Endodermal cell (in vitro differentiated cells): ENCODE measurements at regions not wholly inside any gene's neighbourhood (a gene's known extent, or its start where the extent isn't known, plus 50 kb on each side); places are given as distances from the start of the nearest gene placed in this dataset.

ENCODE experiments used
- DNase-seq: peaks from one replicate; pipeline ENCODE4 v3.0.0-alpha.2; 2017
- H3K27ac ChIP-seq: 2 replicates; pipeline ENCODE4 v1.5.1; 2013; ENCODE audit warnings: mild to moderate bottlenecking, low read depth, low read length, moderate library complexity
- H3K27me3 ChIP-seq: 2 replicates; pipeline ENCODE4 v1.6.1; 2013; ENCODE audit warnings: mild to moderate bottlenecking, low read length, moderate library complexity; ENCODE audit not compliant: insufficient read depth, control insufficient read depth, poor library complexity, severe bottlenecking
- H3K36me3 ChIP-seq: 2 replicates; pipeline ENCODE4 v1.7.0; 2013; ENCODE audit warnings: mild to moderate bottlenecking, low read length, moderate library complexity; ENCODE audit not compliant: control insufficient read depth, insufficient read depth
- H3K4me1 ChIP-seq: one replicate; pipeline ENCODE4 v1.7.0; 2013; ENCODE audit warnings: low read length; ENCODE audit not compliant: control insufficient read depth, insufficient read depth
- H3K4me3 ChIP-seq: 2 replicates; pipeline ENCODE4 v1.5.1; 2013; ENCODE audit warnings: mild to moderate bottlenecking, low read length, moderate library complexity
- H3K9ac ChIP-seq: 2 replicates; pipeline ENCODE4 v1.6.1; 2013; ENCODE audit warnings: mild to moderate bottlenecking, low read length, moderate library complexity; ENCODE audit not compliant: poor library complexity, severe bottlenecking; ENCODE audit errors: extremely low read depth
- H3K9me3 ChIP-seq: 2 replicates; pipeline ENCODE4 v1.6.1; 2013; ENCODE audit warnings: mild to moderate bottlenecking, low read length, moderate library complexity; ENCODE audit not compliant: control insufficient read depth
- H3K27ac Mint-ChIP-seq: 2 replicates; pipeline ENCODE4 v1.8.0; 2020; ENCODE audit warnings: mixed read lengths
- H3K27me3 Mint-ChIP-seq: 2 replicates; pipeline ENCODE4 v1.8.0; 2021; ENCODE audit warnings: mild to moderate bottlenecking, mixed read lengths; ENCODE audit not compliant: insufficient read depth
- H3K36me3 Mint-ChIP-seq: 2 replicates; pipeline ENCODE4 v1.8.0; 2020; ENCODE audit warnings: low read depth, mixed read lengths
- H3K4me1 Mint-ChIP-seq: 2 replicates; pipeline ENCODE4 v1.8.0; 2020; ENCODE audit warnings: mixed read lengths
- H3K4me3 Mint-ChIP-seq: 2 replicates; pipeline ENCODE4 v1.8.0; 2020; ENCODE audit warnings: mild to moderate bottlenecking, moderate library complexity, mixed read lengths
- H3K9me3 Mint-ChIP-seq: 2 replicates; pipeline ENCODE4 v1.8.0; 2020; ENCODE audit warnings: mild to moderate bottlenecking, mixed read lengths
- WGBS, 2 experiments: methylation state at CpG; one replicate each; pipeline versions ENCODE4 v1.1.5 to v1.1.7; 2013; ENCODE audit warnings: missing lambda C conversion rate in 2 of 2, mixed read lengths in 1 of 2; ENCODE audit not compliant: insufficient coverage in 1 of 2, insufficient read length in 1 of 2; 5-methylcytosine and 5-hydroxymethylcytosine counted together
- TF ChIP-seq, protein P1 (sequence below): fragments of 200-600 bp; sonication (generic); conservative IDR thresholded peaks from 2 replicates; pipeline ENCODE4 v1.5.0; 2021; ENCODE audit warnings: antibody characterized with exemption, mild to moderate bottlenecking

DNA sequence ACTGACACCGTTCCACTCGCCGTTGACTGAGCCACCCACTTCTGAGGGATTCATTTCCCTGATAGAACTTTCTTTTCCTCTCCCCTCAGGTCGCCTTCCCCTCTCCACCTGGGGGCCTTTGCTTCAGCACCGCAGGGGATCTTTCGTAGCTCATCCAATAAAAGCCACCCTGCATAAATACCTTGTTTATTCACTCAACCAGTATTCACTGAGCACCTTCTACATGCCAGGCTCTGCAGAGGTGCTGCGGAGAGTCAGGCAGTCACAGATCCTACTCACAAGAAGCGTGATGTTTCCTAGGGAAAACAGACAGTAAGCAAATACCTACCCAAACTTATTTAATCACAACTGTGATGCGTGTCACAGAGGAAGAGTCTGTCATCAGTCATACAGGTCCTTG, 127.7 kb downstream of the TEX36 start:
- no peaks in the 10 kb centered on the region for H3K9me3 ChIP-seq

DNA sequence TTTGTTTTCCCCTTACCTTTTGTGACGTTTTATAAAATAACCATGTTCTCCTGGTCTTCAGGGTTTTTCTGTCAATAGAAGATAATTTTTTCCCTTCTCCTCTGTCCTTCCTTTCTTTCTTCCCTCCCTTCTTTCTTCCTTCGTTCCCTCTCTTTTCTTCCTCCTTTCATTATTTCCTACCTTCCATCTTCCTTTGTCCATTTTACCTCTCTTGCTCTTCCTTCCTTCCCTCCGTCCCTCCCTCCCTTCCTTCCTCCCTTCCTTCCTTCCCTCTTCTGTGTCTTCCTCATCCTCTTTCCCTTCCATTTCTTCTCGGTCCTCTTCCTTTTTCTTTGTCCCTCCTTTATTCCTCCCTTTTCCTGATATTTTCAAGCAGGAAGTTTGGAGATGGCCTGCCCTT, 128.2 kb downstream of the TEX36 start:
- H3K27me3 Mint-ChIP-seq = peaks cover 2% of the 10 kb centered on the region
- TF ChIP-seq, protein P1, sequence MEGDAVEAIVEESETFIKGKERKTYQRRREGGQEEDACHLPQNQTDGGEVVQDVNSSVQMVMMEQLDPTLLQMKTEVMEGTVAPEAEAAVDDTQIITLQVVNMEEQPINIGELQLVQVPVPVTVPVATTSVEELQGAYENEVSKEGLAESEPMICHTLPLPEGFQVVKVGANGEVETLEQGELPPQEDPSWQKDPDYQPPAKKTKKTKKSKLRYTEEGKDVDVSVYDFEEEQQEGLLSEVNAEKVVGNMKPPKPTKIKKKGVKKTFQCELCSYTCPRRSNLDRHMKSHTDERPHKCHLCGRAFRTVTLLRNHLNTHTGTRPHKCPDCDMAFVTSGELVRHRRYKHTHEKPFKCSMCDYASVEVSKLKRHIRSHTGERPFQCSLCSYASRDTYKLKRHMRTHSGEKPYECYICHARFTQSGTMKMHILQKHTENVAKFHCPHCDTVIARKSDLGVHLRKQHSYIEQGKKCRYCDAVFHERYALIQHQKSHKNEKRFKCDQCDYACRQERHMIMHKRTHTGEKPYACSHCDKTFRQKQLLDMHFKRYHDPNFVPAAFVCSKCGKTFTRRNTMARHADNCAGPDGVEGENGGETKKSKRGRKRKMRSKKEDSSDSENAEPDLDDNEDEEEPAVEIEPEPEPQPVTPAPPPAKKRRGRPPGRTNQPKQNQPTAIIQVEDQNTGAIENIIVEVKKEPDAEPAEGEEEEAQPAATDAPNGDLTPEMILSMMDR = no peak
- no peak overlapping the region for H3K4me3 Mint-ChIP-seq
- DNase-seq = no peak
- H3K9me3 Mint-ChIP-seq = peaks cover 6% of the 10 kb centered on the region
- no peaks in the 10 kb centered on the region for H3K36me3 Mint-ChIP-seq
- WGBS, 2 experiments = 86 to 95% methylated on average over 4 of the region's 4 CpGs
- no peak overlapping the region for H3K9ac ChIP-seq
- H3K4me1 ChIP-seq = no peaks in the 10 kb centered on the region
- H3K4me3 ChIP-seq = no peak overlapping the region
- no peaks in the 10 kb centered on the region for H3K36me3 ChIP-seq
- H3K9me3 ChIP-seq = no peaks in the 10 kb centered on the region
- no peak overlapping the region for H3K27ac ChIP-seq
- H3K27me3 ChIP-seq = no peaks in the 10 kb centered on the region
- no peaks in the 10 kb centered on the region for H3K4me1 Mint-ChIP-seq
- H3K27ac Mint-ChIP-seq = no peak overlapping the region

More for the DNA sequence above, 127.7 kb downstream of the TEX36 start:
- Histone ChIP-seq H3K4me3 (no peak overlapping the region), H3K4me1 (no peaks in the 10 kb centered on the region), H3K27ac (no peak overlapping the region), H3K27me3 (no peaks in the 10 kb centered on the region), H3K36me3 (no peaks in the 10 kb centered on the region), H3K9ac (no peak overlapping the region)
- peak; percentile 38 for DNase-seq
- WGBS, 2 experiments = 78 to 84% methylated on average over 5 to 9 of the region's 9 CpGs
- TF ChIP-seq, protein P1 = no peak
- Mint-ChIP-seq H3K4me1 (no peaks in the 10 kb centered on the region), H3K27me3 (peaks cover 2% of the 10 kb centered on the region), H3K36me3 (no peaks in the 10 kb centered on the region), H3K27ac (no peak overlapping the region), H3K9me3 (peaks cover 6% of the 10 kb centered on the region), H3K4me3 (no peak overlapping the region)

DNA sequence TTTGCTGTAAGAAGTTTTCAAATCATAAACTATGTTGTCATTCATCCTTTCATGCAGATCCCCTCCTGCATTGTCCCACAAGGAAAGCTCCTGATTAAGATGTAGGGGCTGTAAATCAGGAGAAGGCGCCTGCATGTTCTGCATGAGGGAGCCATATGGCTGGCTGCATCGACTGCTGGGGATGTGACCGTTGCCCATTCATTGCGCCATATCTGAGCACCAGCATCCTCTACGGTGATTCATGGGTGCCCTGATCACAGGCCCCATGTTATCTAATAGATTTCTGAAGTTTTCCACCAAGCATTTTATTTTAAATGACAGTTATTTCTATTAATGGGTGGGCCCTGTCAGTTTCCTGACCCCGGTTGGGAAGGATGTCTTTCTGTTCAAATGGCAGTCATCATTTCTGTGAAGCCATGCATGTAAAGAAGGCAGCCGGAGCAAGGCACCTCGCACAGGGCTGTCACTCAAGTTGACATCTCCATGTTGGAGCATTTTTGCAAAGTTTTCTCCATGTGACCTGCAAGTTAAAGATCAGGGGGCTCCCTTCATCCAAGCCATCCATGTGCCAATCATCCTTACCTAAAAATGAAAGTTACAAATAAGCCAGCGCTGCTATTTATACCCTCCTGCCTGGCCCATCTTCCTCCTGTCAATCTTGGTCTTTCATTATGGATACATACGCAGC, 128.8 kb downstream of the TEX36 start:
- no peak overlapping the region for H3K27ac Mint-ChIP-seq
- 84 to 92% methylated on average over 8 to 10 of the region's 10 CpGs for WGBS, 2 experiments
- TF ChIP-seq, protein P1 = no peak

More for the DNA sequence above, 128.8 kb downstream of the TEX36 start:
- H3K4me3 Mint-ChIP-seq = no peak overlapping the region
- H3K4me1 Mint-ChIP-seq = no peaks in the 10 kb centered on the region
- H3K27me3 ChIP-seq = no peaks in the 10 kb centered on the region
- H3K27me3 Mint-ChIP-seq = peaks cover 2% of the 10 kb centered on the region
- H3K9me3 Mint-ChIP-seq = peaks cover 6% of the 10 kb centered on the region
- no peak overlapping the region for H3K27ac ChIP-seq
- H3K4me3 ChIP-seq = no peak overlapping the region
- no peaks in the 10 kb centered on the region for H3K4me1 ChIP-seq
- H3K36me3 ChIP-seq = no peaks in the 10 kb centered on the region
- H3K9ac ChIP-seq = no peak overlapping the region
- DNase-seq = peak; percentile 6
- H3K9me3 ChIP-seq = no peaks in the 10 kb centered on the region
- no peaks in the 10 kb centered on the region for H3K36me3 Mint-ChIP-seq
